Endothelial cell (in vitro differentiated cells): ENCODE measurements at regions not wholly inside any gene's neighbourhood (a gene's known extent, or its start where the extent isn't known, plus 50 kb on each side); places are given as distances from the start of the nearest gene placed in this dataset.

ENCODE experiments used
- DNase-seq: peaks from one replicate; pipeline ENCODE4 v3.0.0; 2021; ENCODE audit warnings: low spot score
- H3K27ac Mint-ChIP-seq: one replicate; pipeline ENCODE4 v1.8.0; 2021; ENCODE audit warnings: mixed read lengths, inconsistent platforms; ENCODE audit not compliant: unreplicated experiment
- H3K27me3 Mint-ChIP-seq: one replicate; pipeline ENCODE4 v1.8.0; 2021; ENCODE audit warnings: mild to moderate bottlenecking, moderate library complexity, mixed read lengths, inconsistent platforms; ENCODE audit not compliant: unreplicated experiment
- H3K36me3 Mint-ChIP-seq: one replicate; pipeline ENCODE4 v1.8.0; 2021; ENCODE audit warnings: mild to moderate bottlenecking, low read depth, mixed read lengths, inconsistent platforms; ENCODE audit not compliant: unreplicated experiment
- H3K4me1 Mint-ChIP-seq: one replicate; pipeline ENCODE4 v1.8.0; 2021; ENCODE audit warnings: mild to moderate bottlenecking, mixed read lengths, inconsistent platforms; ENCODE audit not compliant: unreplicated experiment
- H3K4me3 Mint-ChIP-seq: one replicate; pipeline ENCODE4 v1.8.0; 2021; ENCODE audit warnings: mild to moderate bottlenecking, mixed read lengths, inconsistent platforms; ENCODE audit not compliant: unreplicated experiment
- H3K9me3 Mint-ChIP-seq: one replicate; pipeline ENCODE4 v1.8.0; 2021; ENCODE audit warnings: mixed read lengths, inconsistent platforms; ENCODE audit not compliant: unreplicated experiment
- TF ChIP-seq, protein P1 (sequence below): fragments of 200-600 bp; sonication (generic); IDR thresholded peaks from one replicate; pipeline ENCODE4 v1.5.0; 2021; ENCODE audit warnings: antibody characterized with exemption; ENCODE audit not compliant: unreplicated experiment

GRCh38 chr1:67561704-67562113, 123.3 kb upstream of the GADD45A start:
- TF ChIP-seq, protein P1, sequence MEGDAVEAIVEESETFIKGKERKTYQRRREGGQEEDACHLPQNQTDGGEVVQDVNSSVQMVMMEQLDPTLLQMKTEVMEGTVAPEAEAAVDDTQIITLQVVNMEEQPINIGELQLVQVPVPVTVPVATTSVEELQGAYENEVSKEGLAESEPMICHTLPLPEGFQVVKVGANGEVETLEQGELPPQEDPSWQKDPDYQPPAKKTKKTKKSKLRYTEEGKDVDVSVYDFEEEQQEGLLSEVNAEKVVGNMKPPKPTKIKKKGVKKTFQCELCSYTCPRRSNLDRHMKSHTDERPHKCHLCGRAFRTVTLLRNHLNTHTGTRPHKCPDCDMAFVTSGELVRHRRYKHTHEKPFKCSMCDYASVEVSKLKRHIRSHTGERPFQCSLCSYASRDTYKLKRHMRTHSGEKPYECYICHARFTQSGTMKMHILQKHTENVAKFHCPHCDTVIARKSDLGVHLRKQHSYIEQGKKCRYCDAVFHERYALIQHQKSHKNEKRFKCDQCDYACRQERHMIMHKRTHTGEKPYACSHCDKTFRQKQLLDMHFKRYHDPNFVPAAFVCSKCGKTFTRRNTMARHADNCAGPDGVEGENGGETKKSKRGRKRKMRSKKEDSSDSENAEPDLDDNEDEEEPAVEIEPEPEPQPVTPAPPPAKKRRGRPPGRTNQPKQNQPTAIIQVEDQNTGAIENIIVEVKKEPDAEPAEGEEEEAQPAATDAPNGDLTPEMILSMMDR = peak; percentile 77
- H3K4me1 Mint-ChIP-seq = peaks cover 3% of the 10 kb centered on the region
- peak; percentile 96 for DNase-seq
- peaks cover 3% of the 10 kb centered on the region for H3K27me3 Mint-ChIP-seq
- no peak overlapping the region for H3K27ac Mint-ChIP-seq
- H3K9me3 Mint-ChIP-seq = no peaks in the 10 kb centered on the region
- H3K4me3 Mint-ChIP-seq = no peak overlapping the region
- no peaks in the 10 kb centered on the region for H3K36me3 Mint-ChIP-seq

DNA sequence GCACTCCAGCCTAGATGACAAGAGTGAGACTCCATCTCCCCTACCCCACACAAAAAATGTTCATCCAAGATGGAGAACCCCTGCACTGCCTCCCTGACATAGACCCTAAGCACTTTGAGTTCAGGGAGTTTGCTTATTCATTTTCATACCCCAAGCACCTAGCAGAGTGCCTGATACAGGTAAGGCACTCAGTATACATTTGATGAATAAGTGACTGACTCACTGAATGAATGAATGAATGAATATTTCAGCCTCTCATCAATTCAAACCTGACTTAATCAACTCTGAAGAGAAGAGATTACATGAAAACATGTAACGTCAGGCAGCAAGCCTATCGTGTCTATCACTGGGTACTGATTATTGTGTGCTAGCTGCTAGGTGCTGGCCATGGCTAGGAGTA, 121.3 kb upstream of the GADD45A start:
- Mint-ChIP-seq H3K27me3 (peaks cover 3% of the 10 kb centered on the region), H3K36me3 (no peaks in the 10 kb centered on the region), H3K4me3 (no peak overlapping the region), H3K9me3 (no peaks in the 10 kb centered on the region), H3K4me1 (peaks cover 3% of the 10 kb centered on the region), H3K27ac (no peak overlapping the region)
- TF ChIP-seq, protein P1 = no peak
- DNase-seq = no peak

- Mint-ChIP-seq H3K36me3 (no peaks in the 10 kb centered on the region), H3K27me3 (peaks cover 3% of the 10 kb centered on the region), H3K27ac (no peak overlapping the region), H3K4me3 (no peak overlapping the region), H3K9me3 (no peaks in the 10 kb centered on the region), H3K4me1 (peaks cover 3% of the 10 kb centered on the region)
- no peak for DNase-seq
- TF ChIP-seq, protein P1 = no peak
These were observed 120.8 kb upstream of the GADD45A start for GRCh38 chr1:67564193-67564592.

GRCh38 chr1:67566803-67567377, 118.1 kb upstream of the GADD45A start:
- Mint-ChIP-seq H3K4me1 (peaks cover 3% of the 10 kb centered on the region), H3K27me3 (peaks cover 3% of the 10 kb centered on the region), H3K4me3 (no peak overlapping the region), H3K36me3 (no peaks in the 10 kb centered on the region), H3K9me3 (no peaks in the 10 kb centered on the region), H3K27ac (no peak overlapping the region)
- TF ChIP-seq, protein P1 = no peak
- DNase-seq = no peak

DNA sequence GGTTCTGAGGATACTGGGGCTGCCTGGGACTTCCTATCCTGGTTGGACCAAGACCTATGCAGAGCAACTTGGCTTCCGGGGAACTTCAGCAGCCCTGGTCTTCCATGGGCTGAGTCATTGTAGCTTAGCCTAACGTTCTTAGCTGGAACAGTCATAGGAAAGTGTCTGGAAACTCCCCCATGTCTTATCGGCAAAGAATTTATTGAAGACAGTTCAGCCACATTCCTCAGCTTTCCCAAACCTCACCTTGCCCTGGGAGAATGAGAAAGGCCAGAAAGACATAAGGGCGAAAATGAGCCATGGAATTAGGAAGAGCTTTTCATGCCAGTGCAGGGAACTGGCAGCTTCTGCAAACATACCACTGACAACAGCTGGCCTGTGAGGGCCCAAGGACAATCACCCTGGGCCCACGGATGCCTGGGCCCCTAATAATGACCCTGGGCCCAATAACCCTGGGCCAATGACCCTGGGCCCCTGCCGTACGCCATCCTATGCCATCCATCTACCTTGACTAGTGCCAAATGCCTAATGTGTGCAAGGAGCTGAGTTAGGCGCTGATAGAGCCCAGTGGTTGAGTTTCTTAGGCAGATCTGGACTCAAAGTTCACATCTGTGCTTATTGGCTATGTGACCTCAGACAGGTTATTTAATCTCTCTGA, 114.4 kb upstream of the GADD45A start:
- TF ChIP-seq, protein P1 = no peak

More for the DNA sequence above, 114.4 kb upstream of the GADD45A start:
- Mint-ChIP-seq H3K4me1 (no peaks in the 10 kb centered on the region), H3K4me3 (no peak overlapping the region), H3K27ac (no peak overlapping the region), H3K27me3 (peaks cover 4% of the 10 kb centered on the region), H3K36me3 (no peaks in the 10 kb centered on the region), H3K9me3 (no peaks in the 10 kb centered on the region)
- DNase-seq = no peak
